ENCODE measurements at regions not wholly inside any gene's neighbourhood (a gene's known extent, or its start where the extent isn't known, plus 50 kb on each side); places are given as distances from the start of the nearest gene placed in this dataset.
"Not testable (repeated sequence)": the region's sequence is repeated elsewhere in the genome, so short reads cannot be mapped to it uniquely, and the experiment has no call there.

DNA sequence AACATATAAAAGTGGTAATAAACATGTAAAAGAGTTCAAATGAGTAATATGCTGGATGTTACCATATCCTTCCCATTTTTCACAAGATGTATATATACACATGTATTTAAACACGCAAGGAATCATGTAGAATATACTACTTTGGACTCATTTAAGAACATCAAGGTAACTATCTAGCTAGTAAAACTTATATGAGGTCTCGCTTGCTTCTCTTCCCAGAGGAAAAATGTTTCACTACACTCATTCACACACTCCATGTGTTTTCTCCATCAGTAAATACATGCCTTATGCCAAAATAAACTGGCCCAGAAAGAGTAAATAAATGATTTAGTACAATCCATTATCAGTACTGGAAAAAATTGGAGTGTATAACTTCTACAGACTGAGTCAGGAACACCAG, 229.2 kb upstream of the MME start:
- no peak for DNase-seq (ENCODE audit: extremely low read depth in 1 of 11, low read depth in 9 of 11, low spot score in 4 of 11)

DNA sequence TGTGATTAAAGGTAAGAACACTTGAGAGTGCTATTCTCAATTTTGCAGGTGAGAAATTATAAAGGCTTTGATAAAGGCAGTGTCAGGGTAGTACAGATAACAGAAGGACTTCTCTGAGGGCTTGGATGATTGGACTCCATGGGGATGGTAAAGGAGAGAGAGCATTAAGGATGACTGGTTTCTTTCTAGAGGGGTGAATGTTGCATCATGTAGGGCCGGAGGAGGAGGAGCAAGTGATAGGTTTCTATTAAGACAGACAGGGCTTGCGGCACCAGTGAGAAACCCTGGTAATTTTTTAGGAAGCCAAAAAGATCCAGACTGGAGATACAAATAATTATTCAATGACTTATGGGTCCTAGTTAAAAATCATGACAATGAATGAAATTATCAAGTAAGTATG, 230.7 kb upstream of the MME start:
- no peak for DNase-seq (ENCODE audit: extremely low read depth in 1 of 11, low read depth in 9 of 11, low spot score in 4 of 11)

DNA sequence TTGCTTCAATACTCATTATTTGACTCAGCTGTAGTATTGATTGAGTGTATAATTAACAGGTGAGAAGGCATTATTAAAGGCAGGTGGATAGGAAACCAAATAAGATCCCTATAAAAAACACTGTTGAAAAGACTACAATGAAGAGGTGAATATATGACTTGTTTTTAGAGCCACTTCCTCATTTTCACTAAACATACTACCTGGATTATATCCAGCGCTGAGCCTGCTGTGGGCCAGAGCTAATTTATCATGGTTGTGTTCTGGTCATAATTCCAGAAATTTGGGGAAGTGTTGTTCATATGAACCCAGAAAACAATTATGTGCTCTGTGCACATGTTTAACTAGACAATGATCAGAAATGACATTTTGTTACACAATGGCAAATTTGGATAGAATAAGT, 235.3 kb upstream of the MME start:
- DNase-seq (ENCODE audit: extremely low read depth in 1 of 11, low read depth in 9 of 11, low spot score in 4 of 11), result no peak

DNA sequence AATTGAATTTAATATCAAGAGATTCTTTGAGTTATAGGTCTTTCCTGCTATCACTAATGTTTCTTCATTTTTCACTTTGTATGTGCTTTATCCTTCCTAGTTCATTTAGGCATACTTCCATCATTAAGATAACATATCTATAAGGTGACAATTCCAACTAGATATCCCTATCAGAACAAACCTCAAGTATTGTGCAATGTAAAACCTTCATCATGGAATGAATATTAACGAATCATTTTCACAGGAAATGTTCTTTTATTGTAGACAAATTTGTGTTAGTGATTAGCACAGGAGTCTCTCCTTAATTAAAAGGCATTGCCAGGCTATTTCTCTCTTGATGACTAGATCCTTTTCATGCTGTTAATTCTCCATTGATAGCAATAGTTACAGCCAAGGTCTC, 236.5 kb upstream of the MME start:
- no peak for DNase-seq (ENCODE audit: extremely low read depth in 1 of 11, low read depth in 9 of 11, low spot score in 4 of 11)

DNA sequence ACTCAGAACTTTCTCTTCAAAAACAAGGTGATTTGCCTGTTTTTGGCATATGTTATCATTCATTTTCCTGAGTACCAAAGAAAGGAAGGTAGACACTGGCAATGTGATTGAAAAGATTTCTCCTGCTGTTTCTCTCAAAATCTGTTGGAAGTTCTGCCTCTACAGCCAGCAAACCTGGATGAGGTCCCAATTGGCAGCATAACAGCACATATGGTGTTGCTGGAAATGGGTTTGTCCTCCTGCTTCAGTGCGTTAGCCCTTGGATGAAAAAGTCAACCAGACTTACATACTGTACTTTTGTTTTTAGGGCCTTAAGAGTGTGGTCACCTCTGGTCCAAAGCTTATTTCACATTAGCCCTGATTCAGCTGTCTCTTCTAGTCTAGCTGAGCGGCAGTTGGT, 237.6 kb upstream of the MME start:
- DNase-seq (ENCODE audit: extremely low read depth in 1 of 11, low read depth in 9 of 11, low spot score in 4 of 11), result no peak

DNA sequence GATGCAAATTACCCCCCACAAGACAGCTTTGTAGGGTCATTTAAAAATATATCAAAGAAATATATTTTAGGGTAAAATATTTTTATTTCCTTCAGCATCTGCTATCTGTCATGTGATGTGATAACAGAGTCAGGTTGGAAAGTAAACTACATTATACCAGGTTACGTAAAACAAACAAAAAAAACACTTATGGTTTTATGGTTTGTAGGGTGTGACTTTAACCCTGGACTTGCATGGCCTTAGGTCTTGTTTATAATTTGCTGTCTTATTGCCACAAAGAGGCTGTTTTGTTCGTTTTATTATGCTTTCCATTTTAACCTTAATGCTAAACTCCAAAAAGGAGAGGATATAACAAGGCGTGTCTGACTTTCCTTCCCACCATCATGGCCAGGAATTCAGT, 244.5 kb upstream of the MME start:
- DNase-seq (ENCODE audit: extremely low read depth in 1 of 11, low read depth in 9 of 11, low spot score in 4 of 11), result no peak

DNA sequence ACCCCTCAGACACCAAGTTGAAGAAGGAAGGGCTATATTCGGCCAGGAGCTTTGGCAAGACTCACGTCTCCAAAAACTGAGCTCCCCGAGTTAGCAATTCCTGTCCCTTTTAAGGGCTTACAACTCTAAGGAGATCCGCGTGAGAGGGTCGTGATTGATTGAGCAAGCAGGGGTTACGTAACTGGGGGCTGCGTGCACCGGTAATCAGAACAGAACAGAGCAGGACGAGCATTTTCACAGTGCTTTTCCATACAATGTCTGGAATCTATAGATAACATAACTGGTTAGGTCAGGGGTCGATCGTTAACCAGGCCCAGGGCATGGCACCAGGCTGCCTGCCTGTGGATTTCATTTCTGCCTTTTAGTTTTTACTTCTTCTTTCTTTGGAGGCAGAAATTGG, 245.3 kb upstream of the MME start:
- DNase-seq (ENCODE audit: extremely low read depth in 1 of 11, low read depth in 9 of 11, low spot score in 4 of 11), result not testable (repeated sequence)

DNA sequence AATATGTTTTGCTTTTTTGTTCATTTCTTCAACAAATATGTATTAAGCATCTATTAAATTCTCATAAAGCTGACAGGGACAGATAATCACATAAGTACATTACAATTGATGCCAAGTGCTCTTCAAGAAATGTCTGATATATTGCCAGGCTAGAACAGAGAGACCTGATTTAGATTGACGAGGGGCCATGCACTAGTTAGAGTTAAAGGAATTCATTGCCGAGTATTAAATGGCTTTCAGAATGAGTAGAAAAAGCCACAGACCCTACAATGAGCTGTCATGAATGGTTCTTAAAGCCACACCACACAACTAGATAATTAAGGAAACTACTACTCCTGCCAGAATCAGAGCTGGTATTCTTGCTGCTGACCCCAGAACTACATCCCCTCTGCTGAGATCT, 250.2 kb upstream of the MME start:
- DNase-seq (ENCODE audit: extremely low read depth in 1 of 11, low read depth in 9 of 11, low spot score in 4 of 11), result no peak

DNA sequence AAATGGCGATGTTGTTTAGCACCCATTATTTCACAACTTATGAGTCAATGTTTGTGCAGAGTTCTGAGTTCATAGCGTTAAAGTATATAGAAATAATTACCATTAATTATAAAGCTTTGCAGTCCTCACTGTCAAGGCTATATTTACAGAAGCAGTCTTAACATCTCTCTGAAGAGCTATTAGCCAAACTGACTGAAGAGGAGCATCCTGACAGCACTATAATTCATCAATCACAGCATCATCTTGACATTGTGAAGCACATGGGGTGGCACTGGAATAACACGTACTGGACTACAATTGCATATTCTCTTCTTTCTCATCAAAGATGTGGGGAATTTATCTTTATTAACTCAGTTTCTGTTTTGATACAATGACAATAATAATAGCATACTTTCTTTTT, 260.6 kb upstream of the MME start:
- DNase-seq (ENCODE audit: extremely low read depth in 1 of 11, low read depth in 9 of 11, low spot score in 4 of 11), result no peak

DNA sequence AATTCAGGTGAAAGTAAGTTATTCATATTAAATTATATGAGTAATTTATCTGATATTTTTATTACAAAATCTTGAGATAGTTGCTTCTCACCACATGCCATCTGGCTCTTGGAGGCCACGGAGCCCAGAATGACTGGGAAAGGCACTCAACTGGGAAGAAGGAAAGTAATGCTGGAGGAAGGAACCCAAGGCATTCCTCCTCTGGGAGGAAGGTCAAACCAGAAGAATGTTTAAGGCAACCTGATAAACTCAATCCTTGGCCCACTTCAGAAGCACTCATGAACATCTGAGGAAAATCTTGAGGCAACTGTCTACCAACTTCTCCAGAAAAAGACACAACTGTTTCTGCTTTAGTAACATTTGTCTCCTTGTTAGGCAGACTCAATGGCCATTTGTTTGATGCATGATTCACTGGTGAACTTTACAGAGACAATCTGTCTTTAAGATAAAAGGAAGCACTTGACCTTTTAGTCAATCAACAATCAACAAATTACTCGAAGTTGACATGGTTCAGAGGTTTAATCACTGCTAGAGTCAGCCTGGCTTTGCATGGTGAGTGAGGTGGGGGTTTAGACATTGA, 261.4 kb upstream of the MME start:
- DNase-seq (ENCODE audit: extremely low read depth in 1 of 11, low read depth in 9 of 11, low spot score in 4 of 11), result no peak

DNA sequence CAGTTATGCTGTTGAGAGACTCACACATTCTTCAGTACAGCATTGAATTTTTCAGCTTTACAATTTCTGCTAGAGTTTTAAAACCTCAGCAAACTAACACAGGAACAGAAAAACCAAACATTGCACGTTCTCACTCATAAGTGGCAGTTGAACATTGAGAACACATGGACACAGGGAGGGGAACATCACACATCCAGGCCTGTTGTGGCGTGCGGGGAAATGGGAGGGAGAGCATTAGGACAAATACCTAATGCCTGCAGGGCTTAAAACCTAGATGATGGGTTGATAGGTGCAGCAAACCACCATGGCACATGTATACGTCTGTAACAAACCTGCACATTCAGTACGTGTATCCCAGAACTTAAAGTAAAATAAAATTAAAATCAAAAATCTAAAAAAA, 270.1 kb upstream of the MME start:
- DNase-seq (ENCODE audit: extremely low read depth in 1 of 11, low read depth in 9 of 11, low spot score in 4 of 11), result not testable (repeated sequence)

DNA sequence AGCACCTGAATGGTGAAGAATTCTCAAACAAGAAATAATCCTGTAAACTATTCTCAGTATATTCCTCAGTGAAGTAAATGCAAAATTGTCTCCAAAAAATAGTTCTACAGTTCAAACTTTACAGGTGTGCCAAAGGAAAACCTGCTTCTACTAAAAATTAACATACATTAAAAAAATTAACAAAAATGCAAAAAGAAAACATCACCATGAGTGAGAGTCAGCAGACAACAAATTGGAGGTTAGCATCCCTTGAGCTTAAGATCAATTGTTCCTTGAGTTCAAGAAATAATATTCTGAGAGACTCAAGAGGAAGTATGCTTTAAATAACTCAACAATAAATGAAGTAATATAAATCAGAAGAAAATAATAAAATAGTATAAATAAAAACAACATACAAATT, 278.4 kb upstream of the MME start:
- DNase-seq (ENCODE audit: extremely low read depth in 1 of 11, low read depth in 9 of 11, low spot score in 4 of 11), result no peak

DNA sequence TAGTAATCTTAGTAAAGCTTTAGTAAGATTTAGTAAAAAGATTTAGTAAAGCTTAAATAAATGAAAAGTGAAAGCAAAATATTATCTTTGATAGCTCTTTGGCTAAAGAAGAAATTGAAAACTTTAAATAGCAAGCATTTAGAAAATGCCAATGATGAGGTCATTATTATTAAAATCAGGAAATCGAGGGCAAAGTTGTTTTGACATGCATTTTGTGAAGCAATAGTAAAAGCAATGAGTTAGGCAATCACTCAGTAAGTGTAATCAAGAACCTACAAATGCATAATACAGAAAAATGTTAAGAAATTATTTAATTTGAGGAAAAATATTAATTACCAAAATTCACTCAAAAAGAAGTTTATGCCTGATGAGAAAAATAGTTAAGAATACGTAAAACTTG, 280.3 kb upstream of the MME start:
- no peak for DNase-seq (ENCODE audit: extremely low read depth in 1 of 11, low read depth in 9 of 11, low spot score in 4 of 11)

DNA sequence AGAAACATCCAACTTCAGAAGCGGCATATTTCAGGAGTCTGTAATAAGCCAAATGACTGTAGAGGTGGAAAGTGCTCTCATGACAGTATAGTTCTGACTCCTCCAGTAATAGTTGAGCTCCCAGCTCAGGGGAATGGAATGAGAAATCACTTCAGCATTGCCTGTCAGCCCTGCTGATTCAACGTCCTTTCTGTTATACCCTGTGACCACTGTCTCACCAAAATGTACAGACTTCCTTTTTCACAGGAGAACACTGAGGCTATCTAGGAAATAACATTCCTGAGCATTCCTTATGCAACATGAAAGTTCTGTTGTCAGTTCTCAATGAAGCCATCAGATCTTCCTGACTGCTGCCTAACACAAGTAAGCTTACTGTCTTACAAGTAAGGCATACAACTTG, 284.5 kb upstream of the MME start:
- DNase-seq (ENCODE audit: extremely low read depth in 1 of 11, low read depth in 9 of 11, low spot score in 4 of 11), result no peak

DNA sequence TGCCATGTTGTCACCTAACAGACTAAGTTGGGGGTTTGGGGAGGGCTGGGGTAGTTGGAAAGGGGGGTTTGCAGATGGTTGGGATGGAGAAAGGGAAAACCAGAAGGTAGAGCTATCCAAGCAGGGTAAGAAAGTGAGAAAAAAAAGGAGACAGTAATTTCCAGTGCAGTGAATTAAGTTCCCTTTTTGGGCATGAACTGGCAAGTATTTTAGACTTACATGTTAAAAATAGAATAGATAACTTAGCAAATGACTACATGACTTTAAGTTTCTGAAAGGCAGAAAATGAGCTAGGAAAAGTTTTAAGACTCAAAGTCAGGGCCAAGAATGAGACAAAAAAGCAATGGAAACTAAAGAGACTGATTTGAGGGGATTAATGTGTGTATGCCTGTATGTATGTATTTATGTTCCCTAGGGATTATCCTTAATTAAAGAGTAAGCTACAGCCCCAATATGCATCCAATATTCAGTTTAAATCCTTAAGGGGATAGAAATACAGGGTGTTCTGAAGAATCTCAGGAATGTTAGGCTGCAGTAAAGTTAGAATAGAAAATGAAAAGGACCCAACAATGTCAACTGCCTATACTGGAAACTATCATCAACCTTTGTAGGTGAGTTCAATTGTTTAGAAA, 285.2 kb upstream of the MME start:
- no peak for DNase-seq (ENCODE audit: extremely low read depth in 1 of 11, low read depth in 9 of 11, low spot score in 4 of 11)

DNA sequence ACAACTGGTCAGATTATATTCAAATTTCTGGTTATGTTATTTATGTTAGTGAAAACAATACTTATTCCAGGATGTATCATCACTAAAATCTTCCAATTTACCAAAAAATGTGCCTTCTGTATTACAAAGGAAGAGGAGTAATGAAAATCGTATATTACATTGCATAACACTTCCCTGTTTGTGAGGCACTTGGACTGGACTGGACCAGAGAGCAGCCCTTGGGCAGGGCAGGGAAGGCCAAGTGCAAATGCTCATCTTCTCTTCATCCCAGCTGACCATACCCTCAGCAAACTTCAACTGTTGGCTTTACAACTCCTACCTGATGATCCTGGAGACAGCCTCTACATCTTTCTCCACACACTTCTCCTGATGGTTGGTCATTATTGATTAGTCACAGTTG, 285.7 kb upstream of the MME start:
- DNase-seq (ENCODE audit: extremely low read depth in 1 of 11, low read depth in 9 of 11, low spot score in 4 of 11), result no peak

DNA sequence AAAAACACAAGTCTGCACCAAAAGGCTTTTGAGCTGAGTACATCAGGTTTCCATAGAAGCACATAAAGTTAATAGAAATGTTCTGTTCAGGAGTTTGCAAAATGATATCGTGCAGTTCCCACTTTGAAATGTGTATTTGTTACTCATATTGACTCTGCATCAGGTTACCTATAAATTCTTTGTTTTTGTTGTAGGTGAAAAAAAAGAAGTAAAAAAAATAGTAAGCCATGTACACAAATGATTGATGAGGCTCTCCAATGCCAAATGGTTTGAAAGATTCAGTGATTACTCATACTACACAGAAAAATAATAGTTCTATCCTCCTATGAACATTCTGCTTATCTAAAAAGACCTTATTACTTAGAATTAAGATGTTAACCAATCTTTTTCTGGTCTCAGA, 287.3 kb upstream of the MME start:
- no peak for DNase-seq (ENCODE audit: extremely low read depth in 1 of 11, low read depth in 9 of 11, low spot score in 4 of 11)

DNA sequence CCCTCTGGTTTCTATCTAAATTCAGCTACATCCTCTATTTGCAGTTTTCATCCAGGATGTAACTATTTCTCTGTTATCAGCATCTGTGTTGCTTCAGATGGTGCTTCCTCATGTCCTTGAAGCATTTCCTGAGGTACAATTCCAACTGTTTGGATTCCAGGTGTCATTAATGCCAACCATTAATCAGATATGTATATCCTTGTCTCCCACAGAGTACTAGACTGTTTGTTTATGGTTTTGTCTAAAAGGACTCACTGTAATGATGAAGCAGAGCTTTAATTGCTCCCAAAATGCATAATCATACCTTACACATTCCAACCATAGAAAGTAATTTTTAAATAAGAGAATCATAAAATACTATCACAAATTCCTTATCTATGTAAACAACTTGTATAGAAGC, 288.5 kb upstream of the MME start:
- DNase-seq (ENCODE audit: extremely low read depth in 1 of 11, low read depth in 9 of 11, low spot score in 4 of 11), result peak in 1 of 11 donors; percentile 20

DNA sequence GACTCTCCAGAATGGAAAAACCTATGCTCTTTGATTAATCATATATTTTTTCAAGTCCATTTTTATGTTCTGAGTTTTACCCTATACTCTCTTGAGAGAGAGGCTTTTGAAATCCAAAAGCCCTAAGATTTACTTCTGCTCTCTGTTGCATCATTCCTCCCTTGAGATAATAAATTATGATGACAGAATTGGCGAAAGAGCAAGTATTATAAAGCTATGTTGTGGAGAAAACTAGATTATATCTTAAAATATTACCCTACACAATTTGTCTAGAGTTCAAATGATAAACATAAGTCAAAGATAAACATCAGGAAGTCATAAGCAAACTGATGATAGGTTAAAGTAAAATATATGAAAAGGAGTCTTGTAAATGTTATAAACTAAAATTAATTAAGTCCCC, 293.4 kb upstream of the MME start:
- DNase-seq (ENCODE audit: extremely low read depth in 1 of 11, low read depth in 9 of 11, low spot score in 4 of 11), result peak in 4 of 11 donors; percentile 7 to 41 (median 21)

DNA sequence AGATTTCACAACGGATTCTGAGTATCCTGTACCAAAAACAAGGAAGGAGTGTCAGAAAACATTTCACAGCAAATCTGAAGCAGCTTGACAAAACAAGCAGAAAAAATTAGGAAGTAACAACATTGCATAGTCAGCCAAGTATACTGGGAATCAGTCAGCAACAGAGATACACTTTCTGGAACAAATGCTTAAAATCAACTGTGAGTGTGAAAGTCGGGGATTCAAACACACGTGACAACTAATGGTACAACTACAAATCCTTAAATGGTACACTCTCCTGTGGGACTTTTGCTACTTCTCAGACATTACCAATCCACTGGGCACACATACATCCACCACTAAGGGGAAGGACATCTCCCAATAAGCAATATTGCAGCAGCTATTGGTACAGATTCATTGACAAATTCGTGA, 296.6 kb upstream of the MME start:
- no peak for DNase-seq (ENCODE audit: extremely low read depth in 1 of 11, low read depth in 9 of 11, low spot score in 4 of 11)

DNA sequence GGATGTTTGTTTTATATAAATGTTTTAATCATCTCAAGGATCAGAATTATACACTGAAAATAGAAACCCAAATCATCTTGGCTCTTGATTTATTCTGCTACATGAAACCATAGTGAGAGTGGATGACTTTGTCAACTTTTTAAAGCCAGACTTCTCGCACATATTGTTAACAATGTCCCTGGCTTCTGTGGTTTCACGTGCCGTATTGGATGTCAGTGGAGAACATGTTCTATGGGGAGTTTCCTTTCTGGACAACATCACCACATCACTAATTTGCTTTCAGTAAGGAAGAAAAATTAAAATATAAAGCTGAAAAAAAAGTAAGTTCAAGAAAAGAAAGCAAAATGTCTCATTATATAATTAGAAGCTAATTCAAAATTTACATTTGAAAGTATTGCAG, 297.1 kb upstream of the MME start:
- no peak for DNase-seq (ENCODE audit: extremely low read depth in 1 of 11, low read depth in 9 of 11, low spot score in 4 of 11)

DNA sequence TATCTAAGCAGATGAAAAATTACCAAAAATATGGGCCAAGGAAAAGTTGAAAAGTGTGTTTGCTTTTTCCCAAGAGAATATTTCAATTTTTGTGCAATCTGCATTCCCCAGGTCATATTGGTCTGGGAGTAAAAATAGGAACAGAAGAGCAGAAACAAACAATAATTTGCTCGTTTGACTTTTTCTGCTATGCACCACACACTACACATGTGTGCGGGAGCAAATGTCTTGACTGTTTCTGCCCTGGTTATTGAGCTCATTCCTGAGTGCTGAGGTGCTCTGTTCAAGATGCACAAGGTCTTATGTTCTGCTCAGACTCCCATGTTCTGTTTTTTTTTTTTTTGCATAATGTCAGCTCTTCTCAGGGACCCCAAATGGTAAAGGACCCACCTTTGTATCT, 298.0 kb upstream of the MME start:
- DNase-seq (ENCODE audit: extremely low read depth in 1 of 11, low read depth in 9 of 11, low spot score in 4 of 11), result no peak

Data from renal cortex interstitium (tissue), 11 donors.